Fibroblast of lung (primary cell): ENCODE measurements at regions not wholly inside any gene's neighbourhood (a gene's known extent, or its start where the extent isn't known, plus 50 kb on each side); places are given as distances from the start of the nearest gene placed in this dataset.

Experiments used
- DNase-seq, 2 donors: peaks; one replicate each; pipeline versions ENCODE4 v3.0.0 to v3.0.0-alpha.2; 2010; ENCODE audit warnings: low read depth in 2 of 2
- H2AFZ ChIP-seq: 2 replicates; pipeline ENCODE4 v1.5.1; 2012; ENCODE audit warnings: low read length, control low read depth, inconsistent platforms
- H3K27ac ChIP-seq: 2 replicates; pipeline ENCODE4 v1.5.1; 2011; ENCODE audit warnings: low read length, control low read depth; ENCODE audit not compliant: insufficient read depth
- H3K27me3 ChIP-seq: 2 replicates; pipeline ENCODE4 v1.5.1; 2011; ENCODE audit warnings: mild to moderate bottlenecking, low read length; ENCODE audit not compliant: control insufficient read depth, insufficient read depth
- H3K36me3 ChIP-seq: 2 replicates; pipeline ENCODE4 v1.5.1; 2011; ENCODE audit warnings: low read length; ENCODE audit not compliant: control insufficient read depth, insufficient read depth
- H3K4me1 ChIP-seq: 2 replicates; pipeline ENCODE4 v1.5.1; 2011; ENCODE audit warnings: low read length; ENCODE audit not compliant: control insufficient read depth, insufficient read depth; ENCODE audit errors: extremely low read depth
- H3K4me2 ChIP-seq: 2 replicates; pipeline ENCODE4 v1.5.1; 2011; ENCODE audit warnings: low read length, control low read depth; ENCODE audit not compliant: insufficient read depth; ENCODE audit errors: extremely low read depth
- H3K4me3 ChIP-seq, 4 experiments: fragments of 200-600 bp in 1 of 4; sonication (generic) in 1 of 4; replicated peaks in 1 of 4; 2 replicates each; pipeline ENCODE4 v1.5.1; 2011 to 2016; ENCODE audit warnings: low read length in 4 of 4, low read depth in 3 of 4, mild to moderate bottlenecking in 3 of 4, control low read depth in 2 of 4, inconsistent platforms in 1 of 4, mixed read lengths in 1 of 4; ENCODE audit not compliant: insufficient read depth in 1 of 4; ENCODE audit errors: control extremely low read depth in 1 of 4
- H3K79me2 ChIP-seq: 2 replicates; pipeline ENCODE4 v1.5.1; 2012; ENCODE audit warnings: mild to moderate bottlenecking, low read length, inconsistent platforms; ENCODE audit not compliant: control insufficient read depth, insufficient read depth
- H3K9ac ChIP-seq: 2 replicates; pipeline ENCODE4 v1.5.1; 2011; ENCODE audit warnings: mild to moderate bottlenecking, low read length, control low read depth; ENCODE audit not compliant: insufficient read depth
- H3K9me3 ChIP-seq: 2 replicates; pipeline ENCODE4 v1.5.1; 2012; ENCODE audit warnings: low read depth, low read length; ENCODE audit not compliant: control insufficient read depth, insufficient read depth
- H4K20me1 ChIP-seq: 2 replicates; pipeline ENCODE4 v1.5.1; 2011; ENCODE audit warnings: low read length; ENCODE audit not compliant: control insufficient read depth, insufficient read depth; ENCODE audit errors: extremely low read depth
- EZH2 ChIP-seq: IDR thresholded peaks from 2 replicates; pipeline ENCODE4 v1.5.1; 2012; ENCODE audit warnings: low read length, control low read depth, mild to moderate bottlenecking; ENCODE audit errors: missing control alignments
- TF ChIP-seq, protein P1 (sequence below), 2 donors: IDR thresholded peaks in 1 of 2; conservative IDR thresholded peaks in 1 of 2; 1 replicate in 1 of 2; 2 replicates in 1 of 2; pipeline ENCODE4 v1.5.1; 2011 to 2012; ENCODE audit warnings: low read length in 2 of 2, control low read depth in 1 of 2, inconsistent platforms in 1 of 2, low read depth in 1 of 2, mild to moderate bottlenecking in 1 of 2

DNA sequence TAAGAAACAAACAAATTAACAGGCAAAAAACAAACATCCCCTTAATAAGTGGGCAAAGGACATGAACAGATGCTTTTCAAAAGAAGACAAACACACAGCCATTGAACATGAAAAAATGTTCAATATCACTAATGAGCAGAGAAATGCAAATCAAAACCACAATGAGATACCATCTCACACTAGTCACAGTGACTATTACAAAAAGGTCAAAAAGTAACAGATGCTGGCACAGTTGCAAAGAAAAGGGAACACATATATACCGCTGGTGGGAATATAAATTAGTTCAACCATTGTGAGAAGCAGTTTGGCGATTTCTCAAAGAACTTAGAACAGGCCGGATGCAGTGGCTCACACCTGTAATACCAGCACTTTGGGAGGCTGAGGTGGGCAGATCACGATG lies 146.1 kb upstream of the NEIL3 start:
- Histone ChIP-seq H2AFZ (no peak overlapping the region), H3K9me3 (no peaks in the 10 kb centered on the region), H3K79me2 (no peaks in the 10 kb centered on the region), H3K4me2 (no peak overlapping the region), H3K9ac (no peak overlapping the region), H3K4me3 (no peak overlapping the region), H3K27ac (no peak overlapping the region), H3K36me3 (no peaks in the 10 kb centered on the region), H3K4me1 (peaks cover 2% of the 10 kb centered on the region), H4K20me1 (no peaks in the 10 kb centered on the region), H3K27me3 (no peaks in the 10 kb centered on the region)
- DNase-seq, result peak in 1 of 2 donors; percentile 75
- TF ChIP-seq EZH2, result no peak
- TF ChIP-seq, protein P1, sequence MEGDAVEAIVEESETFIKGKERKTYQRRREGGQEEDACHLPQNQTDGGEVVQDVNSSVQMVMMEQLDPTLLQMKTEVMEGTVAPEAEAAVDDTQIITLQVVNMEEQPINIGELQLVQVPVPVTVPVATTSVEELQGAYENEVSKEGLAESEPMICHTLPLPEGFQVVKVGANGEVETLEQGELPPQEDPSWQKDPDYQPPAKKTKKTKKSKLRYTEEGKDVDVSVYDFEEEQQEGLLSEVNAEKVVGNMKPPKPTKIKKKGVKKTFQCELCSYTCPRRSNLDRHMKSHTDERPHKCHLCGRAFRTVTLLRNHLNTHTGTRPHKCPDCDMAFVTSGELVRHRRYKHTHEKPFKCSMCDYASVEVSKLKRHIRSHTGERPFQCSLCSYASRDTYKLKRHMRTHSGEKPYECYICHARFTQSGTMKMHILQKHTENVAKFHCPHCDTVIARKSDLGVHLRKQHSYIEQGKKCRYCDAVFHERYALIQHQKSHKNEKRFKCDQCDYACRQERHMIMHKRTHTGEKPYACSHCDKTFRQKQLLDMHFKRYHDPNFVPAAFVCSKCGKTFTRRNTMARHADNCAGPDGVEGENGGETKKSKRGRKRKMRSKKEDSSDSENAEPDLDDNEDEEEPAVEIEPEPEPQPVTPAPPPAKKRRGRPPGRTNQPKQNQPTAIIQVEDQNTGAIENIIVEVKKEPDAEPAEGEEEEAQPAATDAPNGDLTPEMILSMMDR (conservative IDR thresholded peaks at IDR 0.05 in 1 of 2, IDR thresholded peaks at IDR 0.05 in 1 of 2; ENCODE audit: low read depth in 1 of 2, low read length in 2 of 2), result no peak

DNA sequence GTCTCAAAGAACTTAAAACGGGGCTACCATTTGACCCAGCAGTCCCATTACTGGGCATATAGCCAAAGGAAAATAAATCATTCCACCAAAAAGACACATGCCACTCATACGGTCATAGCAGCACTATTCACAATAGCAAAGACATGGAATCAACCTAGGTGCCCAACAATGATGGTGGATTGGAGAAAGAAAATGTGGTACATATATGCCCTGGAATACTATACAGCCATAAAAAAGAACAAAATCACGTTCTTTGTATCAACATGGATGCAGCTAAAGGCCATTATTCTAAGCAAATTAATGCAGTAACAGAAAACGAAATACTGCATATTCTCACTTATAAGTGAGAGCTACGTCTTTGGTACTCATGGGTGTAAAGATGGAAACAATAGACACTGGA lies 138.1 kb upstream of the NEIL3 start:
- H3K9me3 ChIP-seq, result no peaks in the 10 kb centered on the region
- no peaks in the 10 kb centered on the region for H3K79me2 ChIP-seq
- no peaks in the 10 kb centered on the region for H3K36me3 ChIP-seq
- H3K9ac ChIP-seq, result no peak overlapping the region
- no peak overlapping the region for H3K27ac ChIP-seq
- H2AFZ ChIP-seq, result no peak overlapping the region
- no peaks in the 10 kb centered on the region for H4K20me1 ChIP-seq
- H3K4me3 ChIP-seq, result no peak overlapping the region
- no peak overlapping the region for H3K4me2 ChIP-seq
- H3K4me1 ChIP-seq, result no peaks in the 10 kb centered on the region
- no peak for DNase-seq
- TF ChIP-seq, protein P1 (conservative IDR thresholded peaks at IDR 0.05 in 1 of 2, IDR thresholded peaks at IDR 0.05 in 1 of 2; ENCODE audit: low read depth in 1 of 2, low read length in 2 of 2), result no peak
- no peak for TF ChIP-seq EZH2
- H3K27me3 ChIP-seq, result no peaks in the 10 kb centered on the region

DNA sequence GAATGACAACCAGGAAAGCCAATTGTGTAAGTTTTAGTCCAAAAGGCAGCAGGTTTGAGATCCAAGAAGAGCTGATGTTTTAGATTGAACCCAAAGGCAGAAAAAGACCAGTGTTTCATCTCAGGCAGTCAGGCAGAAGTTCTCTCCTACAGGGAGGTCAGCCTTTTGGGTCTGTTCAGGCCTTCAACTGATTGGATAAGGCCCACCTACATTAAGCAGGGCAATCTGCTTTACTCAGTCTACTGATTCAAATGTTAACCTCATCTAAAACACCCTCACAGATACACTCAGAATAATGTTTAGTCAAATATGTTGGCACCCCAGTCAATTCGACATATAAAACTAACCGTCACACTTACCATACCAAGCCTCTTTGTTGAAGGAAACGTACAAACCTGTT lies 134.2 kb upstream of the NEIL3 start:
- Histone ChIP-seq H2AFZ (no peak overlapping the region), H3K79me2 (no peaks in the 10 kb centered on the region), H3K4me1 (peaks cover 6% of the 10 kb centered on the region), H3K27me3 (no peaks in the 10 kb centered on the region), H3K27ac (no peak overlapping the region), H3K4me2 (no peak overlapping the region), H3K4me3 (no peak overlapping the region), H3K9me3 (no peaks in the 10 kb centered on the region), H4K20me1 (no peaks in the 10 kb centered on the region), H3K36me3 (no peaks in the 10 kb centered on the region), H3K9ac (no peak overlapping the region)
- no peak for DNase-seq
- no peak for TF ChIP-seq EZH2
- TF ChIP-seq, protein P1 (conservative IDR thresholded peaks at IDR 0.05 in 1 of 2, IDR thresholded peaks at IDR 0.05 in 1 of 2; ENCODE audit: low read depth in 1 of 2, low read length in 2 of 2), result no peak
